SK-N-SH treated with all-trans-retinoic acid at 6 μM for 48 hours (cell line): ENCODE measurements at regions not wholly inside any gene's neighbourhood (a gene's known extent, or its start where the extent isn't known, plus 50 kb on each side); places are given as distances from the start of the nearest gene placed in this dataset.

ENCODE experiments used
- ATAC-seq: fragments of 200-7000 bp; cut with Tn5 transposase; 3 replicates; pipeline ENCODE4 v1.9.1; 2020; ENCODE audit warnings: mild to moderate bottlenecking, moderate library complexity
- ARNTL ChIP-seq: fragments of 450-650 bp; formaldehyde crosslinking; IDR thresholded peaks from 2 replicates; pipeline ENCODE4 v1.5.0; 2020; ENCODE audit warnings: low read depth, mild to moderate bottlenecking, moderate library complexity, borderline replicate concordance
- BACH2 ChIP-seq: fragments of 250-450 bp; sonication (Bioruptor Pico); IDR thresholded peaks from 2 replicates; pipeline ENCODE4 v1.9.0; 2021; ENCODE audit warnings: mild to moderate bottlenecking, borderline replicate concordance
- ESRRG ChIP-seq: fragments of 250-450 bp; sonication (Bioruptor Pico); IDR thresholded peaks from 2 replicates; pipeline ENCODE4 v1.6.1; 2021; ENCODE audit warnings: mild to moderate bottlenecking
- GLIS3 ChIP-seq: fragments of 250-450 bp; sonication (Bioruptor Pico); IDR thresholded peaks from 2 replicates; pipeline ENCODE4 v1.5.0; 2020; ENCODE audit warnings: mild to moderate bottlenecking, moderate library complexity
- ISL1 ChIP-seq: fragments of 250-450 bp; sonication (Bioruptor Pico); IDR thresholded peaks from 2 replicates; pipeline ENCODE4 v2.1.2; 2022; ENCODE audit warnings: mild to moderate bottlenecking, moderate library complexity
- OSR1 ChIP-seq: fragments of 250-450 bp; sonication (Bioruptor Pico); IDR thresholded peaks from 2 replicates; pipeline ENCODE4 v1.8.0; 2022; ENCODE audit warnings: moderate library complexity, mild to moderate bottlenecking, inconsistent platforms
- POU6F1 ChIP-seq: fragments of 250-450 bp; sonication (Bioruptor Pico); IDR thresholded peaks from 2 replicates; pipeline ENCODE4 v1.8.0; 2021; ENCODE audit warnings: low read depth, mild to moderate bottlenecking, moderate library complexity, borderline replicate concordance
- PPARA ChIP-seq: fragments of 250-450 bp; sonication (Bioruptor Pico); IDR thresholded peaks from 2 replicates; pipeline ENCODE4 v1.5.0; 2020; ENCODE audit warnings: mild to moderate bottlenecking, borderline replicate concordance
- RARB ChIP-seq: fragments of 250-450 bp; sonication (Bioruptor Pico); IDR thresholded peaks from 2 replicates; pipeline ENCODE4 v1.8.0; 2021; ENCODE audit warnings: mild to moderate bottlenecking, moderate library complexity
- SNAI2 ChIP-seq: fragments of 250-450 bp; sonication (Bioruptor Pico); IDR thresholded peaks from 2 replicates; pipeline ENCODE4 v1.5.0; 2020; ENCODE audit warnings: mild to moderate bottlenecking, moderate library complexity
- TCF4 ChIP-seq: fragments of 250-450 bp; sonication (Bioruptor Pico); IDR thresholded peaks from 2 replicates; pipeline ENCODE4 v1.8.0; 2021; ENCODE audit warnings: mild to moderate bottlenecking, moderate library complexity, borderline replicate concordance
- TOX ChIP-seq: fragments of 250-450 bp; sonication (Bioruptor Pico); IDR thresholded peaks from 2 replicates; pipeline ENCODE4 v1.8.0; 2021; ENCODE audit warnings: mild to moderate bottlenecking, moderate library complexity, borderline replicate concordance
- ZC3H10 ChIP-seq: fragments of 250-450 bp; sonication (Bioruptor Pico); IDR thresholded peaks from 2 replicates; pipeline ENCODE4 v1.5.1; 2021; ENCODE audit warnings: mild to moderate bottlenecking, moderate library complexity
- ZFP3 ChIP-seq: fragments of 250-450 bp; sonication (Bioruptor Pico); IDR thresholded peaks from 2 replicates; pipeline ENCODE4 v1.5.0; 2020; ENCODE audit warnings: mild to moderate bottlenecking, moderate library complexity
- ZFP30 ChIP-seq: fragments of 450-650 bp; formaldehyde crosslinking; IDR thresholded peaks from 2 replicates; pipeline ENCODE4 v1.5.0; 2022; ENCODE audit warnings: mild to moderate bottlenecking, moderate library complexity
- ZNF565 ChIP-seq: fragments of 450-650 bp; formaldehyde crosslinking; conservative IDR thresholded peaks from 2 replicates; pipeline ENCODE4 v1.5.0; 2020; ENCODE audit warnings: low read depth, mild to moderate bottlenecking, moderate library complexity
- ZNF8 ChIP-seq: fragments of 450-650 bp; formaldehyde crosslinking; IDR thresholded peaks from 2 replicates; pipeline ENCODE4 v1.5.0; 2020; ENCODE audit warnings: mild to moderate bottlenecking, moderate library complexity
- TF ChIP-seq, protein P1 (sequence below): fragments of 250-450 bp; sonication (Bioruptor Pico); IDR thresholded peaks from 2 replicates; pipeline ENCODE4 v1.5.1; 2020; ENCODE audit warnings: low read depth, mild to moderate bottlenecking, moderate library complexity
- TF ChIP-seq, protein P2 (sequence below): fragments of 250-450 bp; sonication (Bioruptor Pico); IDR thresholded peaks from 2 replicates; pipeline ENCODE4 v1.5.1; 2021; ENCODE audit warnings: mild to moderate bottlenecking, moderate library complexity
- TF ChIP-seq, protein P3 (sequence below): fragments of 250-450 bp; sonication (Bioruptor Pico); IDR thresholded peaks from 2 replicates; pipeline ENCODE4 v1.8.0; 2020; ENCODE audit warnings: mild to moderate bottlenecking, moderate library complexity, borderline replicate concordance

- ATAC-seq = no peak
- no peak for TF ChIP-seq SNAI2 (CRISPR knock-in tag)
- TF ChIP-seq ZNF8 (CRISPR knock-in tag) = no peak
- TF ChIP-seq, protein P1, sequence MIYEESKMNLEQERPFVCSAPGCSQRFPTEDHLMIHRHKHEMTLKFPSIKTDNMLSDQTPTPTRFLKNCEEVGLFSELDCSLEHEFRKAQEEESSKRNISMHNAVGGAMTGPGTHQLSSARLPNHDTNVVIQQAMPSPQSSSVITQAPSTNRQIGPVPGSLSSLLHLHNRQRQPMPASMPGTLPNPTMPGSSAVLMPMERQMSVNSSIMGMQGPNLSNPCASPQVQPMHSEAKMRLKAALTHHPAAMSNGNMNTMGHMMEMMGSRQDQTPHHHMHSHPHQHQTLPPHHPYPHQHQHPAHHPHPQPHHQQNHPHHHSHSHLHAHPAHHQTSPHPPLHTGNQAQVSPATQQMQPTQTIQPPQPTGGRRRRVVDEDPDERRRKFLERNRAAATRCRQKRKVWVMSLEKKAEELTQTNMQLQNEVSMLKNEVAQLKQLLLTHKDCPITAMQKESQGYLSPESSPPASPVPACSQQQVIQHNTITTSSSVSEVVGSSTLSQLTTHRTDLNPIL (CRISPR knock-in tag) = no peak
- no peak for TF ChIP-seq ZNF565 (CRISPR knock-in tag)
- no peak for TF ChIP-seq GLIS3
- TF ChIP-seq, protein P2, sequence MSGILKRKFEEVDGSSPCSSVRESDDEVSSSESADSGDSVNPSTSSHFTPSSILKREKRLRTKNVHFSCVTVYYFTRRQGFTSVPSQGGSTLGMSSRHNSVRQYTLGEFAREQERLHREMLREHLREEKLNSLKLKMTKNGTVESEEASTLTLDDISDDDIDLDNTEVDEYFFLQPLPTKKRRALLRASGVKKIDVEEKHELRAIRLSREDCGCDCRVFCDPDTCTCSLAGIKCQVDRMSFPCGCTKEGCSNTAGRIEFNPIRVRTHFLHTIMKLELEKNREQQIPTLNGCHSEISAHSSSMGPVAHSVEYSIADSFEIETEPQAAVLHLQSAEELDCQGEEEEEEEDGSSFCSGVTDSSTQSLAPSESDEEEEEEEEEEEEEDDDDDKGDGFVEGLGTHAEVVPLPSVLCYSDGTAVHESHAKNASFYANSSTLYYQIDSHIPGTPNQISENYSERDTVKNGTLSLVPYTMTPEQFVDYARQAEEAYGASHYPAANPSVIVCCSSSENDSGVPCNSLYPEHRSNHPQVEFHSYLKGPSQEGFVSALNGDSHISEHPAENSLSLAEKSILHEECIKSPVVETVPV (CRISPR knock-in tag) = no peak
- TF ChIP-seq TCF4 (CRISPR knock-in tag) = no peak
- TF ChIP-seq ISL1 (CRISPR knock-in tag) = no peak
- TF ChIP-seq ZFP3 = no peak
- no peak for TF ChIP-seq ARNTL
- no peak for TF ChIP-seq POU6F1 (CRISPR knock-in tag)
- TF ChIP-seq OSR1 = no peak
- TF ChIP-seq ESRRG (CRISPR knock-in tag) = no peak
These were observed 349.8 kb downstream of the SEC14L1 start for GRCh38 chr17:77490361-77491183.

- no peak for TF ChIP-seq ZFP3
- TF ChIP-seq ZFP30 (CRISPR knock-in tag) = no peak
- TF ChIP-seq ARNTL = no peak
- TF ChIP-seq, protein P3, sequence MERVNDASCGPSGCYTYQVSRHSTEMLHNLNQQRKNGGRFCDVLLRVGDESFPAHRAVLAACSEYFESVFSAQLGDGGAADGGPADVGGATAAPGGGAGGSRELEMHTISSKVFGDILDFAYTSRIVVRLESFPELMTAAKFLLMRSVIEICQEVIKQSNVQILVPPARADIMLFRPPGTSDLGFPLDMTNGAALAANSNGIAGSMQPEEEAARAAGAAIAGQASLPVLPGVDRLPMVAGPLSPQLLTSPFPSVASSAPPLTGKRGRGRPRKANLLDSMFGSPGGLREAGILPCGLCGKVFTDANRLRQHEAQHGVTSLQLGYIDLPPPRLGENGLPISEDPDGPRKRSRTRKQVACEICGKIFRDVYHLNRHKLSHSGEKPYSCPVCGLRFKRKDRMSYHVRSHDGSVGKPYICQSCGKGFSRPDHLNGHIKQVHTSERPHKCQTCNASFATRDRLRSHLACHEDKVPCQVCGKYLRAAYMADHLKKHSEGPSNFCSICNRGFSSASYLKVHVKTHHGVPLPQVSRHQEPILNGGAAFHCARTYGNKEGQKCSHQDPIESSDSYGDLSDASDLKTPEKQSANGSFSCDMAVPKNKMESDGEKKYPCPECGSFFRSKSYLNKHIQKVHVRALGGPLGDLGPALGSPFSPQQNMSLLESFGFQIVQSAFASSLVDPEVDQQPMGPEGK (CRISPR knock-in tag) = no peak
- no peak for TF ChIP-seq ZC3H10
- TF ChIP-seq, protein P2 (CRISPR knock-in tag) = no peak
These were observed 351.2 kb downstream of the SEC14L1 start for GRCh38 chr17:77491921-77492445.

DNA sequence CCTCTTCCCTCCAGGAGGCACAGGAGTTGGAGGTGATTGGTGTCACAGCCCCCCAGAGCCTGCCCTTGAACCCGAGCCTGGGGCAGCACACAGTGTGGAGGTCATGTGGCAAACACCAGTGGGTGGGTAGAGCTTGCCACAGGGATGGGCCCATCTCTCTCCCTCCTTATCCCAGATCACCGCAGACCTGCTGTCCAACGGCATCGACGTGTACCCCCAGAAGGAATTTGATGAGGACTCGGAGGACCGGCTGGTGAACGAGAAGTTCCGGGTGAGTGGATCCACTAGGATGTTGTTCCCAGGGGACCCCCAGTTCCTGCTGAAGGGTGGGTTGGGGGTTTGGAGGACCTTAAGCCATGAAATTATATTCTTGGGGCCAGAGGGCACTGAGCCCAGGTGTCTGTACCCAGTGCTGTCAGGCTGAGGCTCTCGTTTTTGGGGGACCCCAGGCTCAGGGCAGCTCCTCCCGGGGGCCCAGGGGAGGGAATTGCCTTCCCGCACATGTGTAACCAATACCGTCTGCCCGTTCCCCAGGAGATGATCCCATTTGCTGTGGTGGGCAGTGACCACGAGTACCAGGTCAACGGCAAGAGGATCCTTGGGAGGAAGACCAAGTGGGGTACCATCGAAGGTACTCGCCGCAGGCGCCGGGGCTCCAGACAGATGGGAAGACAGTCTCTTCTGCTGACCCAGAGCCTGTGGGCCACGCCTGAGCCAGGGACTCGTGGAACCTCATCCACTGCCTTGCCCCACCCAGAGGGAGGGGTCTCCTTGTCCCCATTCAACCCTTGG lies 351.9 kb downstream of the SEC14L1 start:
- no peak for ATAC-seq
- TF ChIP-seq PPARA (CRISPR knock-in tag) = no peak
- TF ChIP-seq SNAI2 (CRISPR knock-in tag) = no peak
- TF ChIP-seq TCF4 (CRISPR knock-in tag) = no peak
- no peak for TF ChIP-seq GLIS3

More at GRCh38 chr17:77491921-77492445, 351.2 kb downstream of the SEC14L1 start:
- ATAC-seq = no peak

- no peak for ATAC-seq
- TF ChIP-seq ZFP3 (no peak), BACH2 (no peak), TCF4 (CRISPR knock-in tag) (no peak), TOX (CRISPR knock-in tag) (no peak), ESRRG (CRISPR knock-in tag) (no peak), ZNF565 (CRISPR knock-in tag) (no peak), ARNTL (no peak), ZNF8 (CRISPR knock-in tag) (no peak), RARB (no peak)
These were observed 352.6 kb downstream of the SEC14L1 start for GRCh38 chr17:77493238-77493820.
